DOHH2 (cell line): ENCODE measurements at regions not wholly inside any gene's neighbourhood (a gene's known extent, or its start where the extent isn't known, plus 50 kb on each side); places are given as distances from the start of the nearest gene placed in this dataset.

Experiments
- EZH2phosphoT487 ChIP-seq: fragments of 200-600 bp; sonication (generic); IDR thresholded peaks from 2 replicates; pipeline ENCODE4 v1.6.1; 2017; ENCODE audit warnings: borderline replicate concordance, mild to moderate bottlenecking, antibody characterized with exemption, low read length, moderate library complexity, mixed read lengths
- TF ChIP-seq, protein P1 (sequence below): fragments of 200-600 bp; sonication (generic); IDR thresholded peaks from one replicate; pipeline ENCODE4 v1.5.1; 2014; ENCODE audit warnings: antibody characterized with exemption, mild to moderate bottlenecking, low read depth, low read length; ENCODE audit not compliant: poor library complexity, severe bottlenecking

DNA sequence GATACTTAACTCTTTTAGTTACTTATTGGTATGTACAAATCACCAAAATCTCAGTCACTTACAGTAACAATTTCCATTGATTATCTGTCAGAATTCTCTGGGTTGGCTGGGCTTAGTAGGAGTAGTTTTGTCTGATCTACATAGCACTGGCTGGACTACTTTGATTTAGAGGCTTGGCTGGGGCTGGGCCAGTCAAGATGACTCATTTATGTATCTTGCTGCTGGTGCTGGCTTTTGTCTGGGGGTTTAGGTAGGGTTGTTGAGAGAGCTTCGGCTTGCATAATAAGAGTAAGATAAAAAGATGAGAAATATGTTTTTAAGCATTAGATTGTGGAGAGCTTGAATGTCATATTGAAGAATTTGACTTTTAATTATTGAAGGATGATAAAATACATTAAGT lies 1093.7 kb downstream of the SLC6A15 start:
- no peak for TF ChIP-seq EZH2phosphoT487
- TF ChIP-seq, protein P1, sequence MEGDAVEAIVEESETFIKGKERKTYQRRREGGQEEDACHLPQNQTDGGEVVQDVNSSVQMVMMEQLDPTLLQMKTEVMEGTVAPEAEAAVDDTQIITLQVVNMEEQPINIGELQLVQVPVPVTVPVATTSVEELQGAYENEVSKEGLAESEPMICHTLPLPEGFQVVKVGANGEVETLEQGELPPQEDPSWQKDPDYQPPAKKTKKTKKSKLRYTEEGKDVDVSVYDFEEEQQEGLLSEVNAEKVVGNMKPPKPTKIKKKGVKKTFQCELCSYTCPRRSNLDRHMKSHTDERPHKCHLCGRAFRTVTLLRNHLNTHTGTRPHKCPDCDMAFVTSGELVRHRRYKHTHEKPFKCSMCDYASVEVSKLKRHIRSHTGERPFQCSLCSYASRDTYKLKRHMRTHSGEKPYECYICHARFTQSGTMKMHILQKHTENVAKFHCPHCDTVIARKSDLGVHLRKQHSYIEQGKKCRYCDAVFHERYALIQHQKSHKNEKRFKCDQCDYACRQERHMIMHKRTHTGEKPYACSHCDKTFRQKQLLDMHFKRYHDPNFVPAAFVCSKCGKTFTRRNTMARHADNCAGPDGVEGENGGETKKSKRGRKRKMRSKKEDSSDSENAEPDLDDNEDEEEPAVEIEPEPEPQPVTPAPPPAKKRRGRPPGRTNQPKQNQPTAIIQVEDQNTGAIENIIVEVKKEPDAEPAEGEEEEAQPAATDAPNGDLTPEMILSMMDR, result no peak
